SU-DHL-6 (cell line): ENCODE measurements at regions not wholly inside any gene's neighbourhood (a gene's known extent, or its start where the extent isn't known, plus 50 kb on each side); places are given as distances from the start of the nearest gene placed in this dataset.

Experiments
- H2AFZ ChIP-seq: fragments of 200-600 bp; sonication (generic); 2 replicates; pipeline ENCODE4 v1.6.1; 2014; ENCODE audit warnings: low read depth, mild to moderate bottlenecking, moderate library complexity, mixed read lengths, antibody characterized with exemption, low read length; ENCODE audit not compliant: severe bottlenecking
- H3F3A ChIP-seq: fragments of 200-600 bp; shearing (Covaris generic); 2 replicates; pipeline ENCODE4 v1.6.0; 2016; ENCODE audit warnings: antibody characterized with exemption, mild to moderate bottlenecking; ENCODE audit not compliant: insufficient read depth
- H3K27ac ChIP-seq: fragments of 200-600 bp; sonication (generic); 2 replicates; pipeline ENCODE4 v1.5.1; 2016; ENCODE audit warnings: low read depth, mild to moderate bottlenecking, low read length, moderate library complexity, mixed read lengths
- H3K27me3 ChIP-seq: fragments of 200-600 bp; sonication (generic), shearing (Covaris generic); 2 replicates; pipeline ENCODE4 v1.6.0; 2014; ENCODE audit warnings: mild to moderate bottlenecking, low read length
- H3K36me3 ChIP-seq: fragments of 200-600 bp; sonication (generic); 2 replicates; pipeline ENCODE4 v1.6.1; 2014; ENCODE audit warnings: mild to moderate bottlenecking, low read length, mixed read lengths
- H3K4me2 ChIP-seq: fragments of 300-600, 200-600 bp; shearing (Covaris generic), sonication (generic); 2 replicates; pipeline ENCODE4 v1.6.0; 2014; ENCODE audit warnings: low read length, low read depth, mild to moderate bottlenecking; ENCODE audit not compliant: poor library complexity, severe bottlenecking
- H3K4me3 ChIP-seq: fragments of 200-600 bp; sonication (generic); 2 replicates; pipeline ENCODE4 v1.5.1; 2014; ENCODE audit warnings: antibody characterized with exemption, low read length, mild to moderate bottlenecking, mixed read lengths; ENCODE audit not compliant: insufficient read depth, poor library complexity, severe bottlenecking
- H3K79me2 ChIP-seq: fragments of 200-600 bp; sonication (generic); 2 replicates; pipeline ENCODE4 v1.6.1; 2014; ENCODE audit warnings: mild to moderate bottlenecking, low read length, moderate library complexity; ENCODE audit not compliant: insufficient read depth
- H3K9ac ChIP-seq: fragments of 200-600 bp; sonication (generic); 2 replicates; pipeline ENCODE4 v1.7.0; 2014; ENCODE audit warnings: mild to moderate bottlenecking, low read length
- H3K9me2 ChIP-seq: fragments of 200-600 bp; sonication (generic); replicated peaks from 2 replicates; pipeline ENCODE4 v1.6.1; 2014; ENCODE audit warnings: low read length; ENCODE audit not compliant: insufficient read depth
- H3K9me3 ChIP-seq: fragments of 200-600 bp; sonication (generic); 2 replicates; pipeline ENCODE4 v1.6.1; 2014; ENCODE audit warnings: low read length, mixed read lengths; ENCODE audit not compliant: insufficient read depth
- H4K20me1 ChIP-seq: fragments of 200-600 bp; sonication (generic); 2 replicates; pipeline ENCODE4 v1.6.1; 2014; ENCODE audit warnings: low read depth, mild to moderate bottlenecking, antibody characterized with exemption, low read length, moderate library complexity, mixed read lengths
- EZH2phosphoT487 ChIP-seq: fragments of 200-600 bp; sonication (generic), shearing (Covaris generic); conservative IDR thresholded peaks from 2 replicates; pipeline ENCODE4 v1.6.1; 2018; ENCODE audit warnings: mild to moderate bottlenecking, antibody characterized with exemption, low read length, moderate library complexity, mixed read lengths
- TF ChIP-seq, protein P1 (sequence below): fragments of 200-600 bp; sonication (generic); IDR thresholded peaks from one replicate; pipeline ENCODE4 v1.5.1; 2017; ENCODE audit warnings: antibody characterized with exemption, mild to moderate bottlenecking, low read length, moderate library complexity; ENCODE audit not compliant: insufficient read depth, poor library complexity, severe bottlenecking

DNA sequence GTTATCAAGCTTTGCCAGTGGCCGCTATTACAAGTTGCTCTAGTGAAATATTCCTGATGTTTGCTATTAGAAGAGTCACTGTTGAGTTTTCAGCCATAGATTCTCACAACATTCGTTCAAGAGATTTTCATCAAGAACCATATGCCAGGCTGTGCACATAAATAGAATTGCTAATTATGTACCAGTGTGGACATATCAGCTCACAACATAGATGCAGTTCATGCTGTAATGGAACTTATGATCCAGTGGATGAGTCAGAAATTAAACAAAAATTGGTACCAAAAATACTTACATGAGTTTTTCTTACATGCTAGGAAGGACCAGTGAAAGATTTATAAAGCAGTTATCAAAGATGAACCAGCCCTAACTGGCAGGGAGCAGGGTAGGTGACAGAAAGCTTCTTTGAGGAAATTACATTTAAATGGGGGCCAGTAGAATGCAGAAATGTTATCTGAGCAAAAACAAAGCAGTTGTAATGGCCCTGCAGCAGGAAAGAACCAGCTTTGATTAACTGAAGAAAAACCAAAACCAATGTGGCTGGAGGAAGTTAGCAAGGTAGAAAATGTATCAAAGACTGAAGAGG, 404.2 kb downstream of the DNAH5 start:
- Histone ChIP-seq H3K4me3 (no peak overlapping the region), H3F3A (no peaks in the 10 kb centered on the region), H3K79me2 (no peaks in the 10 kb centered on the region), H3K27me3 (no peaks in the 10 kb centered on the region), H3K27ac (no peak overlapping the region), H3K36me3 (no peaks in the 10 kb centered on the region), H3K9ac (no peak overlapping the region), H3K4me2 (no peak overlapping the region), H2AFZ (no peak overlapping the region), H4K20me1 (no peaks in the 10 kb centered on the region), H3K9me2 (no peaks in the 10 kb centered on the region), H3K9me3 (peaks cover 5% of the 10 kb centered on the region; the same call in 1 of the 2 replicates)
- TF ChIP-seq, protein P1, sequence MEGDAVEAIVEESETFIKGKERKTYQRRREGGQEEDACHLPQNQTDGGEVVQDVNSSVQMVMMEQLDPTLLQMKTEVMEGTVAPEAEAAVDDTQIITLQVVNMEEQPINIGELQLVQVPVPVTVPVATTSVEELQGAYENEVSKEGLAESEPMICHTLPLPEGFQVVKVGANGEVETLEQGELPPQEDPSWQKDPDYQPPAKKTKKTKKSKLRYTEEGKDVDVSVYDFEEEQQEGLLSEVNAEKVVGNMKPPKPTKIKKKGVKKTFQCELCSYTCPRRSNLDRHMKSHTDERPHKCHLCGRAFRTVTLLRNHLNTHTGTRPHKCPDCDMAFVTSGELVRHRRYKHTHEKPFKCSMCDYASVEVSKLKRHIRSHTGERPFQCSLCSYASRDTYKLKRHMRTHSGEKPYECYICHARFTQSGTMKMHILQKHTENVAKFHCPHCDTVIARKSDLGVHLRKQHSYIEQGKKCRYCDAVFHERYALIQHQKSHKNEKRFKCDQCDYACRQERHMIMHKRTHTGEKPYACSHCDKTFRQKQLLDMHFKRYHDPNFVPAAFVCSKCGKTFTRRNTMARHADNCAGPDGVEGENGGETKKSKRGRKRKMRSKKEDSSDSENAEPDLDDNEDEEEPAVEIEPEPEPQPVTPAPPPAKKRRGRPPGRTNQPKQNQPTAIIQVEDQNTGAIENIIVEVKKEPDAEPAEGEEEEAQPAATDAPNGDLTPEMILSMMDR, result no peak
- no peak for TF ChIP-seq EZH2phosphoT487

DNA sequence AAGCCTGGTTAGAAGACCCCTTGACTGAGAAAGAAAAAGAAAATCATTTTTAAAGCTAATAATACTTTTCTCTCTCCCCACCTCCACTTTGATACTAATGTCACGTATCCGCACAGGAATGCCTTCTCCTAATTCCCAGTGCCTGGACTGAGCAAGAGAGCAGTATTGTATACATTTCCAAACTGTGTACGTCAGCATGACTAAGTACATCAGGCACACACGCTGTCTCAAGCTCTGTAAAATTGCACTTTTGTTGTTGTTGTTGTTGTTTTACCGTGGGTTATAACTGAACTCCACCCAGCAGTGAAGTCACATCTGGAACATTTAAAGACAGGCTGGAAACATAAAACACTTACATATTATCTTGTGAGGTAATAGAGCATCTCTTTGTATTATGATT, 407.6 kb downstream of the DNAH5 start:
- Histone ChIP-seq H3K4me2 (no peak overlapping the region), H3F3A (no peaks in the 10 kb centered on the region), H3K9ac (no peak overlapping the region), H3K4me3 (no peak overlapping the region), H3K9me2 (no peaks in the 10 kb centered on the region), H4K20me1 (no peaks in the 10 kb centered on the region), H3K79me2 (no peaks in the 10 kb centered on the region), H3K9me3 (no peaks in the 10 kb centered on the region), H3K27ac (no peak overlapping the region), H3K27me3 (no peaks in the 10 kb centered on the region), H2AFZ (no peak overlapping the region), H3K36me3 (no peaks in the 10 kb centered on the region)
- TF ChIP-seq, protein P1, result no peak
- TF ChIP-seq EZH2phosphoT487, result no peak

- no peaks in the 10 kb centered on the region for H3K9me2 ChIP-seq
- no peak overlapping the region for H3K4me3 ChIP-seq
- no peak for TF ChIP-seq EZH2phosphoT487
- TF ChIP-seq, protein P1, result no peak
- H3F3A ChIP-seq, result no peaks in the 10 kb centered on the region
- no peak overlapping the region for H2AFZ ChIP-seq
- no peaks in the 10 kb centered on the region for H3K9me3 ChIP-seq
- no peaks in the 10 kb centered on the region for H4K20me1 ChIP-seq
- no peak overlapping the region for H3K27ac ChIP-seq
- H3K27me3 ChIP-seq, result no peaks in the 10 kb centered on the region
- no peaks in the 10 kb centered on the region for H3K36me3 ChIP-seq
- no peaks in the 10 kb centered on the region for H3K79me2 ChIP-seq
- no peak overlapping the region for H3K9ac ChIP-seq
- no peak overlapping the region for H3K4me2 ChIP-seq
Observed at GRCh38 chr5:13533833-13534232, 410.7 kb downstream of the DNAH5 start.
